K562 (cell line): ENCODE measurements at regions not wholly inside any gene's neighbourhood (a gene's known extent, or its start where the extent isn't known, plus 50 kb on each side); places are given as distances from the start of the nearest gene placed in this dataset.

ENCODE experiments used
- CTCF ChIP-seq, 3 experiments: IDR thresholded peaks in 2 of 3; conservative IDR thresholded peaks in 1 of 3; 2 replicates each; pipeline ENCODE4 v1.5.1; 2011 to 2012; ENCODE audit warnings: low read length in 3 of 3, mild to moderate bottlenecking in 3 of 3, control low read depth in 2 of 3, improper control_type of control experiment in 1 of 3, inconsistent platforms in 1 of 3, low read depth in 1 of 3, mixed read lengths in 1 of 3, moderate library complexity in 1 of 3; ENCODE audit not compliant: insufficient read depth in 2 of 3
- HMGXB4 ChIP-seq: sonication (generic); formaldehyde crosslinking; IDR thresholded peaks from 2 replicates; pipeline ENCODE4 v1.8.1; 2023; ENCODE audit warnings: mild to moderate bottlenecking, missing genetic modification reagents
- MAFK ChIP-seq: IDR thresholded peaks from 2 replicates; pipeline ENCODE4 v1.6.1; 2011; ENCODE audit warnings: low read length, improper control_type of control experiment
- MEIS2 ChIP-seq: fragments of 450-650 bp; IDR thresholded peaks from 2 replicates; pipeline ENCODE4 v1.6.1; 2014; ENCODE audit warnings: mild to moderate bottlenecking; ENCODE audit not compliant: partially characterized antibody
- NRF1 ChIP-seq, 2 experiments: fragments of 450-650 bp; IDR thresholded peaks in 1 of 2; conservative IDR thresholded peaks in 1 of 2; 2 replicates each; pipeline ENCODE4 v1.6.1; 2014; ENCODE audit warnings: mild to moderate bottlenecking in 2 of 2
- SRF ChIP-seq, 2 experiments: fragments of 250-450, 450-650 bp in 1 of 2; sonication (Bioruptor Pico) in 1 of 2; sonication (generic) in 1 of 2; formaldehyde crosslinking; IDR thresholded peaks; 2 replicates each; pipeline versions ENCODE4 v1.5.0 to v1.5.1; 2020 to 2022; ENCODE audit warnings: mild to moderate bottlenecking in 1 of 2, missing genetic modification reagents in 1 of 2
- STAT5B ChIP-seq: fragments of 250-450 bp; sonication (Bioruptor Pico); IDR thresholded peaks from 2 replicates; pipeline ENCODE4 v1.8.0; 2021; ENCODE audit warnings: mild to moderate bottlenecking, inconsistent platforms
- ZFX ChIP-seq: sonication (generic); formaldehyde crosslinking; IDR thresholded peaks from 2 replicates; pipeline ENCODE4 v1.8.0; 2022; ENCODE audit warnings: mild to moderate bottlenecking, missing genetic modification reagents, moderate library complexity
- ZNF398 ChIP-seq: fragments of 250-450 bp; sonication (Bioruptor Pico); IDR thresholded peaks from 2 replicates; pipeline ENCODE4 v1.8.0; 2021; ENCODE audit warnings: moderate library complexity, mild to moderate bottlenecking, inconsistent platforms
- ZNF766 ChIP-seq: fragments of 200-800 bp; sonication (Bioruptor generic); conservative IDR thresholded peaks from 2 replicates; pipeline ENCODE4 v1.6.1; 2016; ENCODE audit warnings: missing genetic modification characterization, missing compliant biosample characterization

- TF ChIP-seq ZFX (CRISPR knock-in tag) (no peak), CTCF (IDR thresholded peaks at IDR 0.05 in 2 of 3, conservative IDR thresholded peaks at IDR 0.05 in 1 of 3; ENCODE audit: insufficient read depth in 2 of 3, low read depth in 1 of 3, low read length in 3 of 3) (no peak), ZNF398 (CRISPR knock-in tag) (no peak), SRF (CRISPR knock-in tag; IDR thresholded peaks at IDR 0.05) (no peak), STAT5B (no peak), HMGXB4 (CRISPR knock-in tag) (no peak), MEIS2 (no peak), ZNF766 (CRISPR knock-in tag) (no peak), NRF1 (conservative IDR thresholded peaks at IDR 0.05 in 1 of 2, IDR thresholded peaks at IDR 0.05 in 1 of 2) (no peak), MAFK (no peak)
These were observed 408.2 kb upstream of the RASGRP1 start for GRCh38 chr15:38972831-38973230.
